ENCODE measurements at regions not wholly inside any gene's neighbourhood (a gene's known extent, or its start where the extent isn't known, plus 50 kb on each side); places are given as distances from the start of the nearest gene placed in this dataset.

GRCh38 chr7:18225067-18225466 is 197.4 kb upstream of the PRPS1L1 start:
- Histone ChIP-seq H3K36me3 (no peaks in the 10 kb centered on the region), H3K9me3 (no peaks in the 10 kb centered on the region), H3K4me1 (no peaks in the 10 kb centered on the region), H3K4me3 (no peak overlapping the region), H3K27me3 (no peaks in the 10 kb centered on the region), H3K27ac (no peak overlapping the region)
- intact Hi-C loops (cut with DNase I; ENCODE audit: low total_unique reads) (no loop called here), in situ Hi-C loops (cut with MboI; ENCODE audit: low sequenced_read_pairs in 4 of 4) (no loop called here)
- ATAC-seq = no peak
- no peak for DNase-seq
- TF ChIP-seq CTCF (IDR thresholded peaks at IDR 0.05 in 4 of 5, conservative IDR thresholded peaks at IDR 0.05 in 1 of 5) (no peak), POLR2A (IDR thresholded peaks at IDR 0.05) (no peak)

- H3K27me3 ChIP-seq = no peaks in the 10 kb centered on the region
- H3K4me3 ChIP-seq = no peak overlapping the region
- no peak overlapping the region for H3K27ac ChIP-seq
- H3K9me3 ChIP-seq = no peaks in the 10 kb centered on the region
- no peak for ATAC-seq
- no peak for TF ChIP-seq CTCF (IDR thresholded peaks at IDR 0.05 in 4 of 5, conservative IDR thresholded peaks at IDR 0.05 in 1 of 5)
- no peak for DNase-seq
- no peaks in the 10 kb centered on the region for H3K4me1 ChIP-seq
- intact Hi-C loops (cut with DNase I; ENCODE audit: low total_unique reads) = no loop called here
- no peaks in the 10 kb centered on the region for H3K36me3 ChIP-seq
- in situ Hi-C loops (cut with MboI; ENCODE audit: low sequenced_read_pairs in 4 of 4) = no loop called here
Observed at GRCh38 chr7:18226598-18226997, 199.0 kb upstream of the PRPS1L1 start.

- H3K27ac ChIP-seq = no peak overlapping the region
- in situ Hi-C loops (cut with MboI; ENCODE audit: low sequenced_read_pairs in 4 of 4) = no loop called here
- TF ChIP-seq POLR2A (IDR thresholded peaks at IDR 0.05) (no peak), CTCF (IDR thresholded peaks at IDR 0.05 in 4 of 5, conservative IDR thresholded peaks at IDR 0.05 in 1 of 5) (no peak)
- DNase-seq = no peak
- no peaks in the 10 kb centered on the region for H3K36me3 ChIP-seq
- intact Hi-C loops (cut with DNase I; ENCODE audit: low total_unique reads) = no loop called here
- H3K9me3 ChIP-seq = no peaks in the 10 kb centered on the region
- H3K27me3 ChIP-seq = no peaks in the 10 kb centered on the region
- no peaks in the 10 kb centered on the region for H3K4me1 ChIP-seq
- no peak for ATAC-seq
- H3K4me3 ChIP-seq = no peak overlapping the region
Observed at GRCh38 chr7:18228686-18229085, 201.0 kb upstream of the PRPS1L1 start.

GRCh38 chr7:18230271-18230670 is 202.6 kb upstream of the PRPS1L1 start:
- intact Hi-C loops (cut with DNase I; ENCODE audit: low total_unique reads) (no loop called here), in situ Hi-C loops (cut with MboI; ENCODE audit: low sequenced_read_pairs in 4 of 4) (no loop called here)
- H3K9me3 ChIP-seq = no peaks in the 10 kb centered on the region
- no peaks in the 10 kb centered on the region for H3K27me3 ChIP-seq
- ATAC-seq (no peak), DNase-seq (no peak)
- H3K4me3 ChIP-seq = no peak overlapping the region
- no peaks in the 10 kb centered on the region for H3K36me3 ChIP-seq
- H3K27ac ChIP-seq = no peak overlapping the region
- H3K4me1 ChIP-seq = no peaks in the 10 kb centered on the region
- TF ChIP-seq POLR2A (IDR thresholded peaks at IDR 0.05) (no peak), CTCF (IDR thresholded peaks at IDR 0.05 in 4 of 5, conservative IDR thresholded peaks at IDR 0.05 in 1 of 5) (no peak)

GRCh38 chr7:18231854-18232253 is 204.2 kb upstream of the PRPS1L1 start:
- intact Hi-C loops (cut with DNase I; ENCODE audit: low total_unique reads) (no loop called here), in situ Hi-C loops (cut with MboI; ENCODE audit: low sequenced_read_pairs in 4 of 4) (no loop called here)
- Histone ChIP-seq H3K27ac (no peak overlapping the region), H3K4me3 (no peak overlapping the region), H3K4me1 (no peaks in the 10 kb centered on the region), H3K9me3 (no peaks in the 10 kb centered on the region), H3K27me3 (no peaks in the 10 kb centered on the region), H3K36me3 (no peaks in the 10 kb centered on the region)
- DNase-seq (no peak), ATAC-seq (no peak)
- TF ChIP-seq POLR2A (IDR thresholded peaks at IDR 0.05) (no peak), CTCF (IDR thresholded peaks at IDR 0.05 in 4 of 5, conservative IDR thresholded peaks at IDR 0.05 in 1 of 5) (no peak)

Measured in gastrocnemius medialis (tissue), 4 donors.